Memory B cell (primary cell): ENCODE measurements at regions not wholly inside any gene's neighbourhood (a gene's known extent, or its start where the extent isn't known, plus 50 kb on each side); places are given as distances from the start of the nearest gene placed in this dataset.
"Not testable (repeated sequence)": the region's sequence is repeated elsewhere in the genome, so short reads cannot be mapped to it uniquely, and the experiment has no call there.

ENCODE experiments used
- ATAC-seq: fragments of 150-1000 bp; cut with Tn5 transposase; 2 replicates; pipeline ENCODE4 v1.10.0; 2021; ENCODE audit warnings: low read depth, mild to moderate bottlenecking, moderate library complexity
- DNase-seq, 2 donors: peaks; one replicate each; pipeline ENCODE4 v3.0.0; 2022; ENCODE audit warnings: low spot score in 2 of 2
- H3K27ac Mint-ChIP-seq: one replicate; pipeline ENCODE4 v1.8.0; 2022; ENCODE audit warnings: mild to moderate bottlenecking, moderate library complexity, mixed read lengths
- H3K27me3 Mint-ChIP-seq: one replicate; pipeline ENCODE4 v1.8.0; 2022; ENCODE audit warnings: mixed read lengths
- H3K36me3 Mint-ChIP-seq: one replicate; pipeline ENCODE4 v1.8.0; 2022; ENCODE audit warnings: mild to moderate bottlenecking, mixed read lengths
- H3K4me1 Mint-ChIP-seq: one replicate; pipeline ENCODE4 v1.8.0; 2022; ENCODE audit warnings: mixed read lengths
- H3K4me3 Mint-ChIP-seq: one replicate; pipeline ENCODE4 v1.8.0; 2022; ENCODE audit warnings: mild to moderate bottlenecking, moderate library complexity, mixed read lengths
- H3K9me3 Mint-ChIP-seq: one replicate; pipeline ENCODE4 v1.8.0; 2022; ENCODE audit warnings: mixed read lengths

- Mint-ChIP-seq H3K27ac (no peak overlapping the region), H3K4me1 (no peaks in the 10 kb centered on the region), H3K9me3 (no peaks in the 10 kb centered on the region), H3K36me3 (no peaks in the 10 kb centered on the region), H3K27me3 (peaks cover 6% of the 10 kb centered on the region), H3K4me3 (no peak overlapping the region)
- ATAC-seq = no peak
- no peak for DNase-seq
Observed at GRCh38 chr9:7665874-7666273, 133.7 kb downstream of the DMAC1 start.

- DNase-seq = no peak
- Mint-ChIP-seq H3K27ac (no peak overlapping the region), H3K4me1 (no peaks in the 10 kb centered on the region), H3K27me3 (no peaks in the 10 kb centered on the region), H3K4me3 (no peak overlapping the region), H3K36me3 (no peaks in the 10 kb centered on the region), H3K9me3 (no peaks in the 10 kb centered on the region)
- no peak for ATAC-seq
Observed at GRCh38 chr9:7659766-7660165, 139.8 kb downstream of the DMAC1 start.

GRCh38 chr9:7656636-7657035 lies 142.9 kb downstream of the DMAC1 start:
- ATAC-seq = no peak
- H3K4me3 Mint-ChIP-seq = no peak overlapping the region
- H3K36me3 Mint-ChIP-seq = no peaks in the 10 kb centered on the region
- no peaks in the 10 kb centered on the region for H3K9me3 Mint-ChIP-seq
- no peak for DNase-seq
- H3K4me1 Mint-ChIP-seq = peaks cover 7% of the 10 kb centered on the region
- peaks cover 2% of the 10 kb centered on the region for H3K27me3 Mint-ChIP-seq
- H3K27ac Mint-ChIP-seq = no peak overlapping the region

DNA sequence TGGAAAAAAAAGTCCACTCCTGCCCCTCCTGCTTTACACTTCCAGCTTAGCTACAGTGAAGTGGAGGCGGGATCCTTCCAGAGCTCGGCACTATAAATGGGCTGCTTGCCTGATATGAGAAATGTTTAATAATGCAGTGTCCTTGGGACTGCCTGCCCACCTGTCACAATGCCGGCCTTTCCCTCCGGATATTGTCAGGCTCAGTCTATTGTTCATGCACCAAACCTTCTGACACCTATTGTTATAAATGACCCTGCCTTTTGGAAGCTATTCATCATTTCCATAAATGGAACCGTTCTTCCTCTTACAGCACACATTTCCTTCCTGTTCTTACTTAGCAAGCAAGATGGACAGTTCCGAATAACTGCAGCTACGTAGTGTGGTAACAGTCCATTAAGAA lies 146.3 kb downstream of the DMAC1 start:
- Mint-ChIP-seq H3K36me3 (no peaks in the 10 kb centered on the region), H3K27me3 (peaks cover 2% of the 10 kb centered on the region), H3K9me3 (no peaks in the 10 kb centered on the region), H3K4me1 (peaks cover 7% of the 10 kb centered on the region), H3K4me3 (no peak overlapping the region), H3K27ac (peak overlapping the region; percentile 16)
- DNase-seq (no peak), ATAC-seq (no peak)

- Mint-ChIP-seq H3K4me1 (no peaks in the 10 kb centered on the region), H3K9me3 (peaks cover 9% of the 10 kb centered on the region), H3K36me3 (peaks cover 2% of the 10 kb centered on the region), H3K4me3 (no peak overlapping the region), H3K27me3 (no peaks in the 10 kb centered on the region), H3K27ac (no peak overlapping the region)
- ATAC-seq (no peak), DNase-seq (no peak)
Observed at GRCh38 chr9:7640231-7640630, 159.3 kb downstream of the DMAC1 start.

DNA sequence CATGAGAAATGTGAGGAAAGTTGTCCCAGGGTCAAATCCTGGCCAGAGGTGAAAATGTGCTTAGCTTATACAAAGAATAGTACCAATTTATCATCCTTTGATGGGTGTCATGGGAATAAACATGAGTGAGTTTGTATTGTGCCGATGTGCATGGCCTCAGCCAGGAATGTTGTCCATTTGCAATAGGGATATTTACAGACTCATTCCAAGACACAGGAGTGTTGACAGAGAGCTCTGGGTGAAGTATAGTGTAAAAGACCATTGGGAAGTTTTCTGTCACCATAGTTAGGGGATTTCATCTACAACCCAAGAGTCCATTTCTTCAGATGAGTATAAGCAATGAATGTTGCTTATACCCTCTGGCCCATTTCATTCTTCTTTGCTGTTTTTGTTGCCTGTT lies 160.1 kb downstream of the DMAC1 start:
- H3K27ac Mint-ChIP-seq = no peak overlapping the region
- no peaks in the 10 kb centered on the region for H3K27me3 Mint-ChIP-seq
- peaks cover 2% of the 10 kb centered on the region for H3K9me3 Mint-ChIP-seq
- H3K36me3 Mint-ChIP-seq = no peaks in the 10 kb centered on the region
- no peaks in the 10 kb centered on the region for H3K4me1 Mint-ChIP-seq
- DNase-seq (no peak), ATAC-seq (no peak)
- H3K4me3 Mint-ChIP-seq = no peak overlapping the region

- Mint-ChIP-seq H3K4me1 (no peaks in the 10 kb centered on the region), H3K4me3 (no peak overlapping the region), H3K27ac (no peak overlapping the region), H3K9me3 (no peaks in the 10 kb centered on the region), H3K27me3 (no peaks in the 10 kb centered on the region), H3K36me3 (no peaks in the 10 kb centered on the region)
- no peak for ATAC-seq
- DNase-seq = no peak
Observed at GRCh38 chr9:7636838-7637467, 162.6 kb downstream of the DMAC1 start.

DNA sequence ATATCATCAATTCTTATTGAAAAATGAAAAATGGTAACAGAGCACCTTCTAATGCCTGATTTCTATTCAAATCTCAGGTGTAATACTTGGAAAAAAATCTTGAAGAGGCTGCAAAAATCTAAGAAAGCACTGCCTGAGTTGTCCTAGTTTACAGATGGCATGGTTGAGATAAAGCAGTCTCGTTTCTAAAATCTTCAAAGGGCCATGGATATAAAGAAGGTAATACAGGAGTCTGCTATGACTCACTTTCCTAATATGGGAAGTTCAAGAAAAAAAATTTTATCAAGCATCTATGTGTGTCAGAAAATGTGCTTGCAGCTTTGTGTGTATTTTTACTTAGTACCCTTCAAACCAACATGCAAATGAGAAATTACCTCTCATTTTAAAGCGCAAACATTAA lies 163.3 kb downstream of the DMAC1 start:
- Mint-ChIP-seq H3K36me3 (no peaks in the 10 kb centered on the region), H3K4me1 (no peaks in the 10 kb centered on the region), H3K27me3 (no peaks in the 10 kb centered on the region), H3K4me3 (no peak overlapping the region), H3K9me3 (no peaks in the 10 kb centered on the region), H3K27ac (no peak overlapping the region)
- ATAC-seq (no peak), DNase-seq (no peak)

GRCh38 chr9:7626571-7627029 lies 173.0 kb downstream of the DMAC1 start:
- not testable (repeated sequence) for DNase-seq, H3K27ac Mint-ChIP-seq

GRCh38 chr9:7622481-7622880 lies 177.1 kb downstream of the DMAC1 start:
- H3K27me3 Mint-ChIP-seq = peaks cover 15% of the 10 kb centered on the region

More at GRCh38 chr9:7626571-7627029, 173.0 kb downstream of the DMAC1 start:
- not testable (repeated sequence) for H3K9me3 Mint-ChIP-seq, H3K4me1 Mint-ChIP-seq, ATAC-seq, H3K36me3 Mint-ChIP-seq
- peaks cover 19% of the 10 kb centered on the region for H3K27me3 Mint-ChIP-seq
- peak overlapping the region; percentile 15 for H3K4me3 Mint-ChIP-seq

GRCh38 chr9:7615344-7615743 lies 184.2 kb downstream of the DMAC1 start:
- Mint-ChIP-seq H3K27me3 (no peaks in the 10 kb centered on the region), H3K27ac (no peak overlapping the region), H3K4me3 (no peak overlapping the region), H3K36me3 (no peaks in the 10 kb centered on the region), H3K4me1 (no peaks in the 10 kb centered on the region), H3K9me3 (no peaks in the 10 kb centered on the region)
- ATAC-seq = no peak
- DNase-seq = no peak

More at GRCh38 chr9:7622481-7622880, 177.1 kb downstream of the DMAC1 start:
- H3K9me3 Mint-ChIP-seq = no peaks in the 10 kb centered on the region
- no peaks in the 10 kb centered on the region for H3K4me1 Mint-ChIP-seq
- DNase-seq = no peak
- H3K4me3 Mint-ChIP-seq = no peak overlapping the region
- no peak for ATAC-seq
- H3K36me3 Mint-ChIP-seq = peaks cover 4% of the 10 kb centered on the region
- no peak overlapping the region for H3K27ac Mint-ChIP-seq

DNA sequence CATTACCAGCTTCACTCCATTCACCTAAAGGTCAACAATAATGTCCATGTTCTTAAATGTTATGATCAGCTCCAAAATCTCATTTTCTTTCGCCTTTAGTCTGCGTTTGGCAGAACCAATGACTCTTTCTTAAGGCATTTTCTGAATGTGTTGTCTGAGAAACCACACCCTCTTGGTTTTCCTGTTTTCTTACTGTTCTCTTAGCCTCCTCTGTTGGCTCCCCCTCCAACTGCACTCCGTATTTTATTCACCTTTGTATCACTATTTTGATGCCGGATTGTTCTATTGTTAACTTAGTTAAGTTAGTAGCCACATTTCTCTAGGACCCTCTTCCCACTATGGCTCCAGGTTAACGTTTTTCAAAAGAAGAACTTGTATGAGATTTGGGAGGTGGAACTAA lies 185.6 kb downstream of the DMAC1 start:
- Mint-ChIP-seq H3K36me3 (no peaks in the 10 kb centered on the region), H3K4me1 (no peaks in the 10 kb centered on the region), H3K27me3 (no peaks in the 10 kb centered on the region), H3K9me3 (no peaks in the 10 kb centered on the region), H3K4me3 (no peak overlapping the region), H3K27ac (no peak overlapping the region)
- DNase-seq (no peak), ATAC-seq (no peak)

DNA sequence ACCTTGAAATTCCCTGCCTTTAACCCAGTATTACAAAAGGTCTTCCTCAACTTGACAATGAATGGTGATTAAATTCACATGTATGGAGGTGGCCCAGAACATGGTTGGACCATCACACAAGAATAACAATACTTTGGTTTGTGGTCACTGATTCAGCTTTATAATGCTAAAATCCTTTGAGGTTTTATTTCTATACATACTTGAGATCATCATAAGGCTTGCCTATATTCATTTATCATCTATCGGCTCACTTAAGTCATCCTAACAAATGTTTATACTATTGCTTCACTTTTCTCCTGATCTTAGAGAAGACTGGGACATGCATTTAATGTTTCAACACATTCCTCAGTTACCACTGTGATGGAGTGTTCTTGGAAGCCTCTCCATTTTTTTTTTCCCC lies 191.3 kb downstream of the DMAC1 start:
- H3K36me3 Mint-ChIP-seq = no peaks in the 10 kb centered on the region
- no peak for DNase-seq
- peaks cover 2% of the 10 kb centered on the region for H3K27me3 Mint-ChIP-seq
- H3K4me1 Mint-ChIP-seq = peaks cover 3% of the 10 kb centered on the region
- ATAC-seq = no peak
- no peak overlapping the region for H3K27ac Mint-ChIP-seq
- no peak overlapping the region for H3K4me3 Mint-ChIP-seq
- H3K9me3 Mint-ChIP-seq = no peaks in the 10 kb centered on the region

DNA sequence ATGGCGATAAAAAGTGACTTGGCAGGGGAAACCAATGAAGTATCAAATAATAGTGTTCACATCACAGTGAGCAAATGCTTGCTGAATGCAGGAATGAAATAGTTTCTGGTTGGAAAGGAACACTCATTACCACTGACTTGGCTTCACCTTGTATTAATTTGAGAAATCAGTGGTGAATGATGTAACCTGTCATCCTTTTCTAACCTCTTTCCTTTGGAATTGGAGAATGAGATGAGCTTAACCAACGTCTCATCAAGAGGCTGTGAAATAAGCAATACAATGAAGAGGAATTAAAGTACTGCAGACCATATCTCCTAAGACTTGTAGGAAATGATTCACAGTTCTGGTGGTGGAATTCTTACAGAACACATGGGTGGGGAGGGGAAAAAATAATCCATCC lies 192.2 kb downstream of the DMAC1 start:
- Mint-ChIP-seq H3K27ac (no peak overlapping the region), H3K4me3 (no peak overlapping the region), H3K9me3 (no peaks in the 10 kb centered on the region), H3K27me3 (peaks cover 2% of the 10 kb centered on the region), H3K4me1 (peaks cover 3% of the 10 kb centered on the region), H3K36me3 (no peaks in the 10 kb centered on the region)
- DNase-seq (no peak), ATAC-seq (no peak)

DNA sequence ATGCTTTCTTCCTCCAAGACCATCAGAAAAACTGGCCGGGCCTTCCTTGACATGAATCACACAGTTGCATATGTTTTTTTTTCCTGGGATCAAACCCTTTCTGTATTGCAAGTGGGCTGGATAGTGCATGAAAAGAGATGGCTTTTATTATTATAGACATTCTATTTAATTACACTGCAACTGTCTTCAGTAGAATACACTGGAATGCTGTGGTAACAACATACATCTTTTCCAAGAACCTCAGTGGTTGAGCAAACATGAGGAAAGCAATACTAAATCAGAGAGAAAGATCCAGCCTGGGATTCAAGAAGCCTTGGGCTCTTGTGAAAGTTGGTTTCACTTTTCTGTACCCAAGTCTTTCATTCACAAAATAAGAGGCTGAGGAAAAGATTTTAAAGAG lies 193.0 kb downstream of the DMAC1 start:
- H3K36me3 Mint-ChIP-seq = no peaks in the 10 kb centered on the region
- H3K27ac Mint-ChIP-seq = no peak overlapping the region
- peaks cover 3% of the 10 kb centered on the region for H3K4me1 Mint-ChIP-seq
- H3K27me3 Mint-ChIP-seq = peaks cover 4% of the 10 kb centered on the region
- no peaks in the 10 kb centered on the region for H3K9me3 Mint-ChIP-seq
- no peak for ATAC-seq
- DNase-seq = no peak
- H3K4me3 Mint-ChIP-seq = no peak overlapping the region
